Ovary (tissue), 7 donors: ENCODE measurements at regions not wholly inside any gene's neighbourhood (a gene's known extent, or its start where the extent isn't known, plus 50 kb on each side); places are given as distances from the start of the nearest gene placed in this dataset.
"Not testable (repeated sequence)": the region's sequence is repeated elsewhere in the genome, so short reads cannot be mapped to it uniquely, and the experiment has no call there.

Source experiments
- DNase-seq, 5 donors: peaks; one replicate each; pipeline ENCODE4 v3.0.0-alpha.2; 2019 to 2020
- H3K27ac ChIP-seq, 2 donors: fragments of 200-600 bp; one replicate each; pipeline versions ENCODE4 v1.5.1 to v1.8.0; 2019 to 2022
- H3K27me3 ChIP-seq: fragments of 200-600 bp; one replicate; pipeline ENCODE4 v1.8.0; 2022
- H3K36me3 ChIP-seq: fragments of 200-600 bp; sonication (generic); one replicate; pipeline ENCODE4 v1.5.1; 2019
- H3K4me1 ChIP-seq: one replicate; pipeline ENCODE4 v1.8.1; 2013; ENCODE audit warnings: mild to moderate bottlenecking, moderate library complexity; ENCODE audit not compliant: insufficient read depth
- H3K4me3 ChIP-seq: fragments of 200-600 bp; sonication (generic); one replicate; pipeline ENCODE4 v1.5.1; 2017
- H3K9me3 ChIP-seq, 2 donors: fragments of 200-600 bp in 1 of 2; sonication (generic) in 1 of 2; one replicate each; pipeline versions ENCODE4 v1.5.1 to v1.8.1; 2013 to 2019; ENCODE audit warnings: mild to moderate bottlenecking in 1 of 2, moderate library complexity in 1 of 2
- CTCF ChIP-seq, 3 donors: fragments of 450-650 bp in 2 of 3; fragments of 200-600 bp in 1 of 3; IDR thresholded peaks; one replicate each; pipeline versions ENCODE4 v1.5.1 to v1.8.0; 2016 to 2022; ENCODE audit warnings: antibody characterized with exemption in 3 of 3, mild to moderate bottlenecking in 1 of 3
- EP300 ChIP-seq: sonication (generic); formaldehyde crosslinking; IDR thresholded peaks from one replicate; pipeline ENCODE4 v1.6.1; 2017; ENCODE audit warnings: antibody characterized with exemption
- POLR2A ChIP-seq: fragments of 450-650 bp; IDR thresholded peaks from one replicate; pipeline ENCODE4 v1.6.1; 2017; ENCODE audit warnings: antibody characterized with exemption, mild to moderate bottlenecking, moderate library complexity
- WGBS, 3 donors: extraction: QIAGEN DNeasy Blood & Tissue Kit in 1 of 3; methylation state at CpG; one replicate each; pipeline versions ENCODE4 v1.1.5 to v1.1.7; 2013 to 2017; 5-methylcytosine and 5-hydroxymethylcytosine counted together
- intact Hi-C, 4 donors: fragments of 100-400 bp; cut with DNase I; formaldehyde crosslinking; loops; one replicate each; pipeline versions ENCODE4 v1.11.0 to v1.15.1; 2022 to 2023
- donor health status: DM: no; HTN: no; CAD: no; lungs with moderate emphysema.
- donor health status: DM: no; HTN: no; CAD: no.
- donor health status: Bipolar disorder and iron deficiency.
- donor health status: DM: no; HTN: no; CAD: no.
- donor health status: DM: yes; HTN: yes; CAD: no.

- TF ChIP-seq POLR2A (no peak), EP300 (no peak), CTCF (IDR thresholded peaks at IDR 0.05) (no peak)
- no peak overlapping the region for H3K4me3 ChIP-seq
- no peak for DNase-seq
- intact Hi-C loops = no loop called here
- H3K27me3 ChIP-seq = no peaks in the 10 kb centered on the region
- H3K36me3 ChIP-seq = no peaks in the 10 kb centered on the region
- 69 to 83% (median 73%) methylated on average over 1 of the region's 1 CpG for WGBS, 3 donors
- no peaks in the 10 kb centered on the region for H3K9me3 ChIP-seq
- no peaks in the 10 kb centered on the region for H3K4me1 ChIP-seq
- no peak overlapping the region for H3K27ac ChIP-seq
These were observed 318.2 kb downstream of the PTPRC start for GRCh38 chr1:198957044-198957443.

- H3K27ac ChIP-seq = no peak overlapping the region
- H3K4me3 ChIP-seq = no peak overlapping the region
- H3K27me3 ChIP-seq = no peaks in the 10 kb centered on the region
- DNase-seq = no peak
- H3K36me3 ChIP-seq = no peaks in the 10 kb centered on the region
- H3K9me3 ChIP-seq = no peaks in the 10 kb centered on the region
- WGBS, 3 donors = 91 to 97% (median 93%) methylated on average over 3 of the region's 3 CpGs
- intact Hi-C loops = no loop called here
- no peaks in the 10 kb centered on the region for H3K4me1 ChIP-seq
- no peak for TF ChIP-seq POLR2A
- TF ChIP-seq CTCF (IDR thresholded peaks at IDR 0.05) = no peak
- no peak for TF ChIP-seq EP300
These were observed 320.2 kb downstream of the PTPRC start for GRCh38 chr1:198959032-198959431.

GRCh38 chr1:198959676-198960075 lies 320.8 kb downstream of the PTPRC start:
- Histone ChIP-seq H3K36me3 (no peaks in the 10 kb centered on the region), H3K27me3 (no peaks in the 10 kb centered on the region), H3K4me1 (no peaks in the 10 kb centered on the region), H3K9me3 (no peaks in the 10 kb centered on the region), H3K27ac (no peak overlapping the region), H3K4me3 (no peak overlapping the region)
- DNase-seq = no peak
- intact Hi-C loops = no loop called here
- TF ChIP-seq POLR2A (no peak), EP300 (no peak), CTCF (IDR thresholded peaks at IDR 0.05) (no peak)
- WGBS, 3 donors = 75 to 84% (median 81%) methylated on average over 2 of the region's 2 CpGs

- H3K9me3 ChIP-seq, H3K36me3 ChIP-seq, DNase-seq, intact Hi-C loops, H3K4me3 ChIP-seq, H3K27me3 ChIP-seq, H3K27ac ChIP-seq, H3K4me1 ChIP-seq: not testable (repeated sequence)
These were observed 325.0 kb downstream of the PTPRC start for GRCh38 chr1:198963796-198964195.

- DNase-seq = no peak
- 87 to 91% (median 89%) methylated on average over 4 of the region's 4 CpGs for WGBS, 3 donors
- H3K4me3 ChIP-seq = no peak overlapping the region
- no peaks in the 10 kb centered on the region for H3K27me3 ChIP-seq
- intact Hi-C loops = no loop called here
- no peaks in the 10 kb centered on the region for H3K4me1 ChIP-seq
- TF ChIP-seq POLR2A (no peak), CTCF (IDR thresholded peaks at IDR 0.05) (no peak), EP300 (no peak)
- H3K9me3 ChIP-seq = no peaks in the 10 kb centered on the region
- H3K27ac ChIP-seq = no peak overlapping the region
- no peaks in the 10 kb centered on the region for H3K36me3 ChIP-seq
These were observed 327.7 kb downstream of the PTPRC start for GRCh38 chr1:198966519-198966918.
